GM23248 (cell line): ENCODE measurements at regions not wholly inside any gene's neighbourhood (a gene's known extent, or its start where the extent isn't known, plus 50 kb on each side); places are given as distances from the start of the nearest gene placed in this dataset.

Experiments
- DNase-seq: peaks from one replicate; pipeline ENCODE4 v3.0.0-alpha.2; 2015
- H2AFZ ChIP-seq: fragments of 200-600 bp; sonication (generic); 2 replicates; pipeline ENCODE4 v1.6.1; 2016; ENCODE audit warnings: antibody characterized with exemption
- H3F3A ChIP-seq: fragments of 200-600 bp; sonication (generic); 2 replicates; pipeline ENCODE4 v1.6.1; 2016; ENCODE audit warnings: mild to moderate bottlenecking, antibody characterized with exemption, mixed run types; ENCODE audit not compliant: insufficient read depth
- H3K27ac ChIP-seq: fragments of 200-600 bp; sonication (generic); 2 replicates; pipeline ENCODE4 v1.5.1; 2016; ENCODE audit warnings: mild to moderate bottlenecking
- H3K27me3 ChIP-seq: fragments of 200-600 bp; sonication (generic); replicated peaks from 2 replicates; pipeline ENCODE4 v1.6.1; 2016; ENCODE audit warnings: mild to moderate bottlenecking; ENCODE audit not compliant: insufficient read depth
- H3K36me3 ChIP-seq: fragments of 200-600 bp; sonication (generic); 2 replicates; pipeline ENCODE4 v1.6.1; 2016; ENCODE audit warnings: low read depth, mild to moderate bottlenecking
- H3K4me1 ChIP-seq: fragments of 200-600 bp; sonication (generic); 2 replicates; pipeline ENCODE4 v1.6.1; 2016; ENCODE audit warnings: mild to moderate bottlenecking; ENCODE audit not compliant: insufficient read depth
- H3K4me2 ChIP-seq: fragments of 200-600 bp; sonication (generic); one replicate; pipeline ENCODE4 v1.6.1; 2016; ENCODE audit warnings: mild to moderate bottlenecking; ENCODE audit not compliant: unreplicated experiment
- H3K4me3 ChIP-seq: fragments of 200-600 bp; sonication (generic); 2 replicates; pipeline ENCODE4 v1.5.1; 2016; ENCODE audit warnings: mild to moderate bottlenecking
- H3K79me2 ChIP-seq: fragments of 200-600 bp; sonication (generic); 2 replicates; pipeline ENCODE4 v1.6.1; 2016; ENCODE audit warnings: mild to moderate bottlenecking; ENCODE audit not compliant: insufficient read depth
- H3K9ac ChIP-seq: fragments of 200-600 bp; sonication (generic); 2 replicates; pipeline ENCODE4 v1.6.1; 2016; ENCODE audit warnings: mild to moderate bottlenecking
- H3K9me2 ChIP-seq: fragments of 200-600 bp; sonication (generic); 2 replicates; pipeline ENCODE4 v1.6.1; 2016; ENCODE audit warnings: mixed run types, mild to moderate bottlenecking, moderate library complexity; ENCODE audit not compliant: insufficient read depth
- H3K9me3 ChIP-seq: fragments of 200-600 bp; sonication (generic); one replicate; pipeline ENCODE4 v1.6.1; 2017; ENCODE audit warnings: low read depth
- H4K20me1 ChIP-seq: fragments of 200-600 bp; sonication (generic); 2 replicates; pipeline ENCODE4 v1.6.0; 2016; ENCODE audit not compliant: insufficient read depth
- EZH2 ChIP-seq: fragments of 200-600 bp; sonication (generic); IDR thresholded peaks from 2 replicates; pipeline ENCODE4 v1.6.1; 2018; ENCODE audit warnings: antibody characterized with exemption, mild to moderate bottlenecking; ENCODE audit not compliant: insufficient read depth, poor library complexity, severe bottlenecking
- EZH2phosphoT487 ChIP-seq: fragments of 200-600 bp; sonication (generic); IDR thresholded peaks from 2 replicates; pipeline ENCODE4 v1.6.1; 2018; ENCODE audit warnings: antibody characterized with exemption, moderate library complexity, mild to moderate bottlenecking, low read depth; ENCODE audit not compliant: insufficient read depth
- WGBS, 2 experiments: methylation state at CpG; one replicate each; pipeline ENCODE4 v1.1.6; 2015 to 2017; ENCODE audit warnings: low lambda C conversion rate in 2 of 2, low coverage in 1 of 2; ENCODE audit errors: missing lambda C conversion rate in 2 of 2; 5-methylcytosine and 5-hydroxymethylcytosine counted together
- in situ Hi-C: fragments of 300-500 bp; cut with MboI; formaldehyde crosslinking; loops from 2 replicates; pipeline ENCODE4 v1.15.0; 2020

DNA sequence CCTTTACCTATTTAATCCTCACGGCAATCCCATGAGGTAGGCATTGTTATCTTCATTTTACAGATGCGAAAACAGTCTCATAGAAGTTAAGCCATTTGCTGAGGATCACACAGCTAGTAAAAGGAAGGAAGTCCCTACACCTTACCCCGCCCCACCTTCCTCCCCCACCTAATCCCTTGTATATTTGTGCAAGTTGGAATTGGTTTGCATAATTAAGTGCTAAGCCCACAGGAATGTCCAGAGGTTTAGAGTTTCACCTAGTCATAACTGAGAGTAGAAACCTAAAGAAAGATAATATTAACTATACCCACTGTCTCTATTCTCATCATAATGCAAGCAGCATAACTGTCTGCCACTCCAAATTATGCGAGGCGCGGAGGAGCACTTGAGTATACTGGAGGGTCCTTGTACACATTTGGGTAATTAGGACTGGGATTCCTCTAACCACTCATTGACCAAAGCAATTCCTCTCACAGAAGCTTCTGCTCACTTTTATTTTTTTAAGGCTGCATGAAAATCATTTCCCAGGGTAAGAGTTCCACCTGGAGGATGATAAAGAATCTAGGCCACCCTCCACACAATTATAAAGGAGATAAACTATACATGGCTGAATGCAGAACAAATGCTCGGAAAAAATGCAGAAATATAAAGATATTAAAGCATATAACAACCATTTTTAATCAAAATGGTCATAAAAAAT, 199.9 kb downstream of the FAM181B start:
- Histone ChIP-seq H3F3A (no peaks in the 10 kb centered on the region), H2AFZ (no peak overlapping the region), H3K4me2 (no peak overlapping the region), H3K27ac (no peak overlapping the region), H3K36me3 (no peaks in the 10 kb centered on the region), H3K79me2 (no peaks in the 10 kb centered on the region), H3K9me3 (no peaks in the 10 kb centered on the region), H3K27me3 (no peaks in the 10 kb centered on the region), H3K9me2 (no peaks in the 10 kb centered on the region), H3K4me3 (no peak overlapping the region), H3K9ac (no peak overlapping the region), H3K4me1 (no peaks in the 10 kb centered on the region), H4K20me1 (no peaks in the 10 kb centered on the region)
- WGBS, 2 experiments: 32 to 33% methylated on average over 7 of the region's 7 CpGs
- in situ Hi-C loops: no loop called here
- DNase-seq: no peak
- TF ChIP-seq EZH2 (no peak), EZH2phosphoT487 (no peak)

DNA sequence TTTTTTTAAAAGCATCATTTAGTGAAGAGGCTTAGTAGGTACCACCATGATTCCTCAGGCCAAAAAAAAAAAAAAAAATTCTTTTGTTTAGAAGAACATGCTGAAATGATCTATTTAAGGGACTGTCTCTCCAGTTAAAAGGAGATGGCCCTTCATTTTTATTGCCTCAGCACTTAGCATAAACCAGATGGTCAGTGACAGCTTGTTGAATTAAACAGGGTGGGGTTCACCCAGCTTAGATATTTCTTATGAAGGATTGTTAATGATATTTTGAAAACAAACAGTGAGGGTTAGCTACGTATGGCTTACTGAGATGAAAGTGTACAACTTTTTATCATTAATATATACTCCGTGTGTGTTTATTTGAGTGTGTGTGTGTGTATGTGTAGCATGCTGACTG, 203.7 kb downstream of the FAM181B start:
- Histone ChIP-seq H3K9me3 (no peaks in the 10 kb centered on the region), H3F3A (no peaks in the 10 kb centered on the region), H3K9me2 (no peaks in the 10 kb centered on the region), H3K27me3 (no peaks in the 10 kb centered on the region), H3K4me2 (no peak overlapping the region), H3K9ac (no peak overlapping the region), H3K27ac (no peak overlapping the region), H3K36me3 (no peaks in the 10 kb centered on the region), H3K79me2 (no peaks in the 10 kb centered on the region), H4K20me1 (no peaks in the 10 kb centered on the region), H3K4me1 (no peaks in the 10 kb centered on the region), H2AFZ (no peak overlapping the region), H3K4me3 (no peak overlapping the region)
- DNase-seq: no peak
- WGBS, 2 experiments: 0 to 2% methylated on average over 2 of the region's 2 CpGs
- in situ Hi-C loops: no loop called here
- no peak for TF ChIP-seq EZH2

DNA sequence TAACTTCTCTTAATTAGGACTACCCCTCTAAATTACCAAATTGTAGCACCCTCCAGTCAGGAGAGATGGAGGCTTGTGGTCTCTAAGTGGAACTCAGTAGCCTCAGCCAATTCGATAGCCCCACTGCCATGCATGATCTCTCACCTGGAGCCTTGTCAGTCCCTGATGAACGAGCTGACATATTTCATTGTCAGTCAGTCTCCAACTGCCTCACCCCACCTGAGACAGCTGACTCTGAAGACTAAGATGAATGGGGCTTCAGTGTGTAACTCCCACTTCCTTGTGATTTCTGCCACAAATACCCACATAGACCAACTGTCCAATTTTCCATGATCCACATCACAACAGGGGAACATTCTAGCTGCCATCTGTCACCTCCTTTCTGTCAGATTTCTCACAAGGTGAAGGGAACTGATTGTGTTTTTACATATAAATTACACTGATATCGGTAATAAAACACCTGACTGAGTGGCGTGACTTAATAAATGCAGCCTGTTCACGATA, 206.5 kb downstream of the FAM181B start:
- in situ Hi-C loops: no loop called here
- Histone ChIP-seq H3K27me3 (no peaks in the 10 kb centered on the region), H3K4me3 (no peak overlapping the region), H3F3A (no peaks in the 10 kb centered on the region), H3K9me2 (no peaks in the 10 kb centered on the region), H4K20me1 (no peaks in the 10 kb centered on the region), H3K9me3 (no peaks in the 10 kb centered on the region), H2AFZ (no peak overlapping the region), H3K4me1 (no peaks in the 10 kb centered on the region), H3K4me2 (no peak overlapping the region), H3K79me2 (no peaks in the 10 kb centered on the region), H3K9ac (no peak overlapping the region), H3K27ac (no peak overlapping the region), H3K36me3 (no peaks in the 10 kb centered on the region)
- no peak for DNase-seq
- WGBS, 2 experiments: 14 to 15% methylated on average over 5 of the region's 5 CpGs
- no peak for TF ChIP-seq EZH2
- TF ChIP-seq EZH2phosphoT487: no peak

DNA sequence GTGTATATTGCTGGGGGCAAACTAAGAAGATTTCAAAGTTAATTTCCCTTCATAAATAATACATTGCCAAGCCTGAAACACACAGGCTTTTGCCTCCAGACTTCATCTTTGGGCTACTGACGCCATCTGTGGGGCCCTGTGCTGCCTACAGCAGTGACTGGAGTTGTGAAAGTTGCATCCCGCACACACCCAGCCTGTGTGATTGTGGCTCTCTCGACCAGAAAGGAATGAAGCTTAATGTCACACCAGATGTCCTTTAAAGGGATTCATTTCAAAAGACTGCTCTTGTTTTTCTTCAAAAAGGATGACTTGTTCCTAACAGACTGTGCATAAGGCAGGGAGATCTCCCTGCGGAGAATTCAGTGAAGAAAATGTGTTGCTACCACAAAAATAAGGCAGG, 210.5 kb downstream of the FAM181B start:
- Histone ChIP-seq H3K79me2 (no peaks in the 10 kb centered on the region), H3K4me1 (no peaks in the 10 kb centered on the region), H3K27ac (no peak overlapping the region), H3F3A (no peaks in the 10 kb centered on the region), H3K9me2 (no peaks in the 10 kb centered on the region), H3K36me3 (no peaks in the 10 kb centered on the region), H3K4me3 (no peak overlapping the region), H3K9ac (no peak overlapping the region), H3K27me3 (no peaks in the 10 kb centered on the region), H4K20me1 (no peaks in the 10 kb centered on the region), H3K4me2 (no peak overlapping the region), H3K9me3 (no peaks in the 10 kb centered on the region), H2AFZ (no peak overlapping the region)
- WGBS, 2 experiments: 1 to 2% methylated on average over 4 of the region's 4 CpGs
- no peak for TF ChIP-seq EZH2phosphoT487
- TF ChIP-seq EZH2: no peak
- DNase-seq: no peak
- in situ Hi-C loops: no loop called here

- TF ChIP-seq EZH2phosphoT487: no peak
- no peak for TF ChIP-seq EZH2
- in situ Hi-C loops: no loop called here
- Histone ChIP-seq H3K4me2 (no peak overlapping the region), H3K4me3 (no peak overlapping the region), H3K9me2 (no peaks in the 10 kb centered on the region), H2AFZ (no peak overlapping the region), H3K27ac (no peak overlapping the region), H3K4me1 (no peaks in the 10 kb centered on the region), H3K27me3 (no peaks in the 10 kb centered on the region), H3K36me3 (no peaks in the 10 kb centered on the region), H4K20me1 (no peaks in the 10 kb centered on the region), H3K79me2 (no peaks in the 10 kb centered on the region), H3K9me3 (no peaks in the 10 kb centered on the region), H3F3A (no peaks in the 10 kb centered on the region), H3K9ac (no peak overlapping the region)
- 0% methylated on average over 3 of the region's 3 CpGs for WGBS, 2 experiments
- no peak for DNase-seq
Observed at GRCh38 chr11:82521427-82521826, 212.2 kb downstream of the FAM181B start.
